Liver (tissue), 7 donors: ENCODE measurements at regions not wholly inside any gene's neighbourhood (a gene's known extent, or its start where the extent isn't known, plus 50 kb on each side); places are given as distances from the start of the nearest gene placed in this dataset.

Experiments used
- DNase-seq: peaks from one replicate; pipeline ENCODE4 v3.0.0-alpha.2; 2017; ENCODE audit warnings: low spot score
- H3K27ac ChIP-seq, 2 donors: one replicate each; pipeline ENCODE4 v1.7.0; 2013; ENCODE audit warnings: inconsistent platforms in 2 of 2, low read length in 2 of 2, control low read depth in 1 of 2, low read depth in 1 of 2, mild to moderate bottlenecking in 1 of 2
- H3K27me3 ChIP-seq, 4 donors: one replicate each; pipeline versions ENCODE4 v1.6.1 to v1.7.0; 2013; ENCODE audit warnings: low read length in 3 of 4, inconsistent platforms in 1 of 4, mild to moderate bottlenecking in 1 of 4, moderate library complexity in 1 of 4; ENCODE audit not compliant: control insufficient read depth in 4 of 4, insufficient read depth in 4 of 4
- H3K36me3 ChIP-seq, 4 donors: one replicate each; pipeline versions ENCODE4 v1.6.1 to v1.7.0; 2013; ENCODE audit warnings: low read length in 3 of 4, mild to moderate bottlenecking in 3 of 4, low read depth in 1 of 4, moderate library complexity in 1 of 4; ENCODE audit not compliant: control insufficient read depth in 4 of 4, insufficient read depth in 3 of 4
- H3K4me1 ChIP-seq, 4 donors: one replicate each; pipeline versions ENCODE4 v1.6.1 to v1.7.0; 2013; ENCODE audit warnings: low read length in 3 of 4, mild to moderate bottlenecking in 3 of 4, moderate library complexity in 1 of 4; ENCODE audit not compliant: control insufficient read depth in 4 of 4, insufficient read depth in 4 of 4
- H3K4me3 ChIP-seq, 3 donors: one replicate each; pipeline versions ENCODE4 v1.6.1 to v1.7.0; 2013; ENCODE audit warnings: low read length in 3 of 3, control low read depth in 1 of 3, low read depth in 1 of 3, mild to moderate bottlenecking in 1 of 3
- H3K9ac ChIP-seq, 2 donors: one replicate each; pipeline ENCODE4 v1.7.0; 2013; ENCODE audit warnings: low read length in 2 of 2, mild to moderate bottlenecking in 2 of 2, moderate library complexity in 2 of 2, control low read depth in 1 of 2, low read depth in 1 of 2
- H3K9me3 ChIP-seq, 4 donors: one replicate each; pipeline versions ENCODE4 v1.6.1 to v1.7.0; 2013; ENCODE audit warnings: low read length in 3 of 4; ENCODE audit not compliant: control insufficient read depth in 4 of 4
- EGR1 ChIP-seq, 2 donors: IDR thresholded peaks; 2 replicates each; pipeline ENCODE4 v1.6.1; 2016 to 2018; ENCODE audit warnings: antibody characterized with exemption in 2 of 2, low read depth in 2 of 2
- FOXA1 ChIP-seq: IDR thresholded peaks from 2 replicates; pipeline ENCODE4 v1.6.1; 2016; ENCODE audit warnings: antibody characterized with exemption
- FOXA2 ChIP-seq: IDR thresholded peaks from 2 replicates; pipeline ENCODE4 v1.6.1; 2016; ENCODE audit warnings: antibody characterized with exemption
- GABPA ChIP-seq, 2 donors: IDR thresholded peaks in 1 of 2; conservative IDR thresholded peaks in 1 of 2; 2 replicates each; pipeline ENCODE4 v1.6.1; 2016; ENCODE audit warnings: antibody characterized with exemption in 2 of 2, mild to moderate bottlenecking in 1 of 2, moderate library complexity in 1 of 2
- HNF4A ChIP-seq, 2 donors: conservative IDR thresholded peaks; 2 replicates each; pipeline ENCODE4 v1.6.1; 2016; ENCODE audit warnings: antibody characterized with exemption in 2 of 2, mild to moderate bottlenecking in 2 of 2
- HNF4G ChIP-seq: IDR thresholded peaks from 2 replicates; pipeline ENCODE4 v1.6.1; 2016; ENCODE audit warnings: antibody characterized with exemption
- JUND ChIP-seq, 2 donors: IDR thresholded peaks; 2 replicates each; pipeline ENCODE4 v1.6.1; 2016; ENCODE audit warnings: antibody characterized with exemption in 2 of 2
- NR2F2 ChIP-seq: IDR thresholded peaks from 2 replicates; pipeline ENCODE4 v1.6.1; 2016; ENCODE audit warnings: antibody characterized with exemption
- RAD21 ChIP-seq, 2 donors: IDR thresholded peaks; 2 replicates each; pipeline ENCODE4 v1.6.1; 2016; ENCODE audit warnings: antibody characterized with exemption in 2 of 2, mild to moderate bottlenecking in 2 of 2
- RXRA ChIP-seq, 2 donors: IDR thresholded peaks; 2 replicates each; pipeline ENCODE4 v1.6.1; 2017 to 2018; ENCODE audit warnings: antibody characterized with exemption in 2 of 2, mild to moderate bottlenecking in 1 of 2
- SP1 ChIP-seq: IDR thresholded peaks from 2 replicates; pipeline ENCODE4 v1.6.1; 2018; ENCODE audit warnings: antibody characterized with exemption, mild to moderate bottlenecking
- YY1 ChIP-seq: IDR thresholded peaks from 2 replicates; pipeline ENCODE4 v1.6.1; 2016; ENCODE audit warnings: antibody characterized with exemption, mild to moderate bottlenecking
- WGBS: extraction: QIAGEN DNeasy Blood & Tissue Kit; methylation state at CpG from one replicate; pipeline ENCODE4 v1.1.7; 2013; 5-methylcytosine and 5-hydroxymethylcytosine counted together
- TF ChIP-seq, protein P1 (sequence below): IDR thresholded peaks from 2 replicates; pipeline ENCODE4 v1.6.1; 2016; ENCODE audit warnings: antibody characterized with exemption
- TF ChIP-seq, protein P2 (sequence below): IDR thresholded peaks from 2 replicates; pipeline ENCODE4 v1.6.1; 2016; ENCODE audit warnings: antibody characterized with exemption, mild to moderate bottlenecking
- donor health status: healthy.
- donor health status: healthy.
- donor health status: healthy.
- donor health status: healthy.

GRCh38 chr7:36777062-36777461 is 52.8 kb upstream of the AOAH start:
- Histone ChIP-seq H3K9ac (no peak overlapping the region), H3K27ac (peak overlapping the region in 1 of 2 donors; percentile 5), H3K4me3 (no peak overlapping the region), H3K27me3 (no peaks in the 10 kb centered on the region), H3K36me3 (no peaks in the 10 kb centered on the region), H3K4me1 (no peaks in the 10 kb centered on the region), H3K9me3 (no peaks in the 10 kb centered on the region)
- WGBS, result 83% methylated on average over 7 of the region's 7 CpGs
- no peak for DNase-seq
- peak in 1 of 2 donors; percentile 3 for TF ChIP-seq RAD21 (IDR thresholded peaks at IDR 0.05)
- no peak for TF ChIP-seq HNF4G

GRCh38 chr7:36775676-36776075 is 51.4 kb upstream of the AOAH start:
- H3K27me3 ChIP-seq, result no peaks in the 10 kb centered on the region
- DNase-seq, result no peak
- no peak overlapping the region for H3K4me3 ChIP-seq
- TF ChIP-seq RAD21 (IDR thresholded peaks at IDR 0.05) (no peak), FOXA2 (no peak), HNF4A (conservative IDR thresholded peaks at IDR 0.05) (no peak), NR2F2 (no peak), RXRA (IDR thresholded peaks at IDR 0.05) (no peak), EGR1 (IDR thresholded peaks at IDR 0.05; ENCODE audit: low read depth in 2 of 2) (no peak), HNF4G (no peak), FOXA1 (no peak), GABPA (IDR thresholded peaks at IDR 0.05 in 1 of 2, conservative IDR thresholded peaks at IDR 0.05 in 1 of 2) (no peak), JUND (IDR thresholded peaks at IDR 0.05) (no peak)
- TF ChIP-seq, protein P1, sequence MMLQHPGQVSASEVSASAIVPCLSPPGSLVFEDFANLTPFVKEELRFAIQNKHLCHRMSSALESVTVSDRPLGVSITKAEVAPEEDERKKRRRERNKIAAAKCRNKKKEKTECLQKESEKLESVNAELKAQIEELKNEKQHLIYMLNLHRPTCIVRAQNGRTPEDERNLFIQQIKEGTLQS, result no peak
- TF ChIP-seq, protein P2, sequence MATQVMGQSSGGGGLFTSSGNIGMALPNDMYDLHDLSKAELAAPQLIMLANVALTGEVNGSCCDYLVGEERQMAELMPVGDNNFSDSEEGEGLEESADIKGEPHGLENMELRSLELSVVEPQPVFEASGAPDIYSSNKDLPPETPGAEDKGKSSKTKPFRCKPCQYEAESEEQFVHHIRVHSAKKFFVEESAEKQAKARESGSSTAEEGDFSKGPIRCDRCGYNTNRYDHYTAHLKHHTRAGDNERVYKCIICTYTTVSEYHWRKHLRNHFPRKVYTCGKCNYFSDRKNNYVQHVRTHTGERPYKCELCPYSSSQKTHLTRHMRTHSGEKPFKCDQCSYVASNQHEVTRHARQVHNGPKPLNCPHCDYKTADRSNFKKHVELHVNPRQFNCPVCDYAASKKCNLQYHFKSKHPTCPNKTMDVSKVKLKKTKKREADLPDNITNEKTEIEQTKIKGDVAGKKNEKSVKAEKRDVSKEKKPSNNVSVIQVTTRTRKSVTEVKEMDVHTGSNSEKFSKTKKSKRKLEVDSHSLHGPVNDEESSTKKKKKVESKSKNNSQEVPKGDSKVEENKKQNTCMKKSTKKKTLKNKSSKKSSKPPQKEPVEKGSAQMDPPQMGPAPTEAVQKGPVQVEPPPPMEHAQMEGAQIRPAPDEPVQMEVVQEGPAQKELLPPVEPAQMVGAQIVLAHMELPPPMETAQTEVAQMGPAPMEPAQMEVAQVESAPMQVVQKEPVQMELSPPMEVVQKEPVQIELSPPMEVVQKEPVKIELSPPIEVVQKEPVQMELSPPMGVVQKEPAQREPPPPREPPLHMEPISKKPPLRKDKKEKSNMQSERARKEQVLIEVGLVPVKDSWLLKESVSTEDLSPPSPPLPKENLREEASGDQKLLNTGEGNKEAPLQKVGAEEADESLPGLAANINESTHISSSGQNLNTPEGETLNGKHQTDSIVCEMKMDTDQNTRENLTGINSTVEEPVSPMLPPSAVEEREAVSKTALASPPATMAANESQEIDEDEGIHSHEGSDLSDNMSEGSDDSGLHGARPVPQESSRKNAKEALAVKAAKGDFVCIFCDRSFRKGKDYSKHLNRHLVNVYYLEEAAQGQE, result no peak
- H3K9ac ChIP-seq, result no peak overlapping the region
- H3K9me3 ChIP-seq, result no peaks in the 10 kb centered on the region
- no peak overlapping the region for H3K27ac ChIP-seq
- WGBS, result 79% methylated on average over 1 of the region's 1 CpG
- H3K36me3 ChIP-seq, result no peaks in the 10 kb centered on the region
- H3K4me1 ChIP-seq, result no peaks in the 10 kb centered on the region

GRCh38 chr7:36775061-36775620 is 50.8 kb upstream of the AOAH start:
- H3K27ac ChIP-seq, result no peak overlapping the region
- no peaks in the 10 kb centered on the region for H3K27me3 ChIP-seq
- no peak overlapping the region for H3K4me3 ChIP-seq
- no peak for DNase-seq
- TF ChIP-seq YY1 (no peak), RAD21 (IDR thresholded peaks at IDR 0.05) (no peak), NR2F2 (no peak), GABPA (IDR thresholded peaks at IDR 0.05 in 1 of 2, conservative IDR thresholded peaks at IDR 0.05 in 1 of 2) (no peak), SP1 (no peak)
- TF ChIP-seq, protein P1, result no peak
- TF ChIP-seq, protein P2, result no peak
- 93% methylated on average over 1 of the region's 1 CpG for WGBS
- no peaks in the 10 kb centered on the region for H3K4me1 ChIP-seq
- no peaks in the 10 kb centered on the region for H3K36me3 ChIP-seq
- H3K9ac ChIP-seq, result no peak overlapping the region
- no peaks in the 10 kb centered on the region for H3K9me3 ChIP-seq
